Fibroblast of lung (primary cell): ENCODE measurements at regions not wholly inside any gene's neighbourhood (a gene's known extent, or its start where the extent isn't known, plus 50 kb on each side); places are given as distances from the start of the nearest gene placed in this dataset.

Source experiments
- DNase-seq, 2 donors: peaks; one replicate each; pipeline versions ENCODE4 v3.0.0 to v3.0.0-alpha.2; 2010; ENCODE audit warnings: low read depth in 2 of 2
- H2AFZ ChIP-seq: 2 replicates; pipeline ENCODE4 v1.5.1; 2012; ENCODE audit warnings: low read length, control low read depth, inconsistent platforms
- H3K27ac ChIP-seq: 2 replicates; pipeline ENCODE4 v1.5.1; 2011; ENCODE audit warnings: low read length, control low read depth; ENCODE audit not compliant: insufficient read depth
- H3K27me3 ChIP-seq: 2 replicates; pipeline ENCODE4 v1.5.1; 2011; ENCODE audit warnings: mild to moderate bottlenecking, low read length; ENCODE audit not compliant: control insufficient read depth, insufficient read depth
- H3K36me3 ChIP-seq: 2 replicates; pipeline ENCODE4 v1.5.1; 2011; ENCODE audit warnings: low read length; ENCODE audit not compliant: control insufficient read depth, insufficient read depth
- H3K4me1 ChIP-seq: 2 replicates; pipeline ENCODE4 v1.5.1; 2011; ENCODE audit warnings: low read length; ENCODE audit not compliant: control insufficient read depth, insufficient read depth; ENCODE audit errors: extremely low read depth
- H3K4me2 ChIP-seq: 2 replicates; pipeline ENCODE4 v1.5.1; 2011; ENCODE audit warnings: low read length, control low read depth; ENCODE audit not compliant: insufficient read depth; ENCODE audit errors: extremely low read depth
- H3K4me3 ChIP-seq, 4 experiments: fragments of 200-600 bp in 1 of 4; sonication (generic) in 1 of 4; replicated peaks in 1 of 4; 2 replicates each; pipeline ENCODE4 v1.5.1; 2011 to 2016; ENCODE audit warnings: low read length in 4 of 4, low read depth in 3 of 4, mild to moderate bottlenecking in 3 of 4, control low read depth in 2 of 4, inconsistent platforms in 1 of 4, mixed read lengths in 1 of 4; ENCODE audit not compliant: insufficient read depth in 1 of 4; ENCODE audit errors: control extremely low read depth in 1 of 4
- H3K79me2 ChIP-seq: 2 replicates; pipeline ENCODE4 v1.5.1; 2012; ENCODE audit warnings: mild to moderate bottlenecking, low read length, inconsistent platforms; ENCODE audit not compliant: control insufficient read depth, insufficient read depth
- H3K9ac ChIP-seq: 2 replicates; pipeline ENCODE4 v1.5.1; 2011; ENCODE audit warnings: mild to moderate bottlenecking, low read length, control low read depth; ENCODE audit not compliant: insufficient read depth
- H3K9me3 ChIP-seq: 2 replicates; pipeline ENCODE4 v1.5.1; 2012; ENCODE audit warnings: low read depth, low read length; ENCODE audit not compliant: control insufficient read depth, insufficient read depth
- H4K20me1 ChIP-seq: 2 replicates; pipeline ENCODE4 v1.5.1; 2011; ENCODE audit warnings: low read length; ENCODE audit not compliant: control insufficient read depth, insufficient read depth; ENCODE audit errors: extremely low read depth
- CTCF ChIP-seq, 2 donors: IDR thresholded peaks in 1 of 2; conservative IDR thresholded peaks in 1 of 2; 1 replicate in 1 of 2; 2 replicates in 1 of 2; pipeline ENCODE4 v1.5.1; 2011 to 2012; ENCODE audit warnings: low read length in 2 of 2, control low read depth in 1 of 2, inconsistent platforms in 1 of 2, low read depth in 1 of 2, mild to moderate bottlenecking in 1 of 2
- EZH2 ChIP-seq: IDR thresholded peaks from 2 replicates; pipeline ENCODE4 v1.5.1; 2012; ENCODE audit warnings: low read length, control low read depth, mild to moderate bottlenecking; ENCODE audit errors: missing control alignments

- no peaks in the 10 kb centered on the region for H3K4me1 ChIP-seq
- H3K9ac ChIP-seq = no peak overlapping the region
- peaks cover 22% of the 10 kb centered on the region for H3K27me3 ChIP-seq
- DNase-seq = no peak
- no peak overlapping the region for H3K4me3 ChIP-seq
- no peaks in the 10 kb centered on the region for H3K79me2 ChIP-seq
- no peak overlapping the region for H3K27ac ChIP-seq
- H3K9me3 ChIP-seq = no peaks in the 10 kb centered on the region
- no peak overlapping the region for H3K4me2 ChIP-seq
- TF ChIP-seq EZH2 (no peak), CTCF (conservative IDR thresholded peaks at IDR 0.05 in 1 of 2, IDR thresholded peaks at IDR 0.05 in 1 of 2; ENCODE audit: low read depth in 1 of 2, low read length in 2 of 2) (no peak)
- no peaks in the 10 kb centered on the region for H4K20me1 ChIP-seq
- H3K36me3 ChIP-seq = no peaks in the 10 kb centered on the region
- H2AFZ ChIP-seq = no peak overlapping the region
These were observed 50.6 kb upstream of the ODC1 start for GRCh38 chr2:10498525-10499274.
